Ammon's horn (tissue), 1 donor: ENCODE measurements at regions not wholly inside any gene's neighbourhood (a gene's known extent, or its start where the extent isn't known, plus 50 kb on each side); places are given as distances from the start of the nearest gene placed in this dataset.
A peak's percentile ranks its signal among the peaks of the same experiment; 100 is the strongest.
"Not testable (repeated sequence)": the region's sequence is repeated elsewhere in the genome, so short reads cannot be mapped to it uniquely, and the experiment has no call there.

Experiments
- DNase-seq: peaks from one replicate; pipeline ENCODE4 v3.0.0-alpha.2; 2016; ENCODE audit warnings: low spot score

- DNase-seq = no peak
These were observed 65.5 kb downstream of the RBMY1A1 start for GRCh38 chrY:21600170-21600569.

- DNase-seq = no peak
These were observed 66.8 kb downstream of the RBMY1A1 start for GRCh38 chrY:21601524-21601923.

GRCh38 chrY:21602590-21602989, 67.9 kb downstream of the RBMY1A1 start:
- DNase-seq = peak; percentile 87

- DNase-seq = no peak
These were observed 101.5 kb downstream of the RBMY1A1 start for GRCh38 chrY:21636137-21636536.

GRCh38 chrY:21650496-21650895, 115.8 kb downstream of the RBMY1A1 start:
- DNase-seq = no peak

GRCh38 chrY:21659057-21659456, 124.4 kb downstream of the RBMY1A1 start:
- not testable (repeated sequence) for DNase-seq

GRCh38 chrY:21679590-21679989, 144.9 kb downstream of the RBMY1A1 start:
- DNase-seq = not testable (repeated sequence)

GRCh38 chrY:21686369-21686768, 151.7 kb downstream of the RBMY1A1 start:
- DNase-seq = not testable (repeated sequence)

GRCh38 chrY:21701951-21702350, 167.3 kb downstream of the RBMY1A1 start:
- not testable (repeated sequence) for DNase-seq

GRCh38 chrY:21702927-21703326, 168.2 kb downstream of the RBMY1A1 start:
- not testable (repeated sequence) for DNase-seq

- DNase-seq = no peak
These were observed 170.6 kb downstream of the RBMY1A1 start for GRCh38 chrY:21705309-21705708.

GRCh38 chrY:21706611-21707010, 171.9 kb downstream of the RBMY1A1 start:
- DNase-seq = not testable (repeated sequence)

GRCh38 chrY:21735489-21736060, 158.8 kb downstream of the RBMY1D start:
- DNase-seq = not testable (repeated sequence)

- DNase-seq = not testable (repeated sequence)
These were observed 149.3 kb downstream of the RBMY1D start for GRCh38 chrY:21744998-21745397.

- DNase-seq = not testable (repeated sequence)
These were observed 134.1 kb downstream of the RBMY1D start for GRCh38 chrY:21760243-21760642.

- not testable (repeated sequence) for DNase-seq
These were observed 126.5 kb downstream of the RBMY1D start for GRCh38 chrY:21767824-21768223.

- not testable (repeated sequence) for DNase-seq
These were observed 112.0 kb downstream of the RBMY1D start for GRCh38 chrY:21782174-21782860.

GRCh38 chrY:21813484-21814233, 80.7 kb downstream of the RBMY1D start:
- DNase-seq = no peak

GRCh38 chrY:21814491-21814890, 79.8 kb downstream of the RBMY1D start:
- no peak for DNase-seq

GRCh38 chrY:21821881-21822280, 72.4 kb downstream of the RBMY1D start:
- DNase-seq = no peak

- no peak for DNase-seq
These were observed 66.7 kb downstream of the RBMY1D start for GRCh38 chrY:21827593-21827992.
